Uterus (tissue), 3 donors: ENCODE measurements at regions not wholly inside any gene's neighbourhood (a gene's known extent, or its start where the extent isn't known, plus 50 kb on each side); places are given as distances from the start of the nearest gene placed in this dataset.

Source experiments
- DNase-seq, 2 donors: peaks; one replicate each; pipeline ENCODE4 v3.0.0-alpha.2; 2019 to 2020
- H3K27ac ChIP-seq, 2 donors: fragments of 200-600 bp; sonication (generic); 1 replicate in 1 of 2; 2 replicates in 1 of 2; pipeline ENCODE4 v1.5.1; 2016 to 2018
- H3K27me3 ChIP-seq, 2 donors: fragments of 200-600 bp; sonication (generic); one replicate each; pipeline ENCODE4 v1.5.1; 2018 to 2019; ENCODE audit warnings: control low read depth in 1 of 2
- H3K36me3 ChIP-seq, 2 donors: fragments of 200-600 bp; sonication (generic); one replicate each; pipeline ENCODE4 v1.5.1; 2019; ENCODE audit warnings: control low read depth in 1 of 2
- H3K4me1 ChIP-seq, 2 donors: fragments of 200-600 bp; sonication (generic); one replicate each; pipeline ENCODE4 v1.5.1; 2018 to 2019; ENCODE audit warnings: control low read depth in 1 of 2
- H3K4me3 ChIP-seq, 2 donors: fragments of 200-600 bp; sonication (generic); 1 replicate in 1 of 2; 2 replicates in 1 of 2; pipeline ENCODE4 v1.5.1; 2018 to 2019; ENCODE audit warnings: mild to moderate bottlenecking in 1 of 2
- H3K9me3 ChIP-seq, 2 donors: fragments of 200-600 bp; sonication (generic); one replicate each; pipeline ENCODE4 v1.5.1; 2019; ENCODE audit warnings: control low read depth in 1 of 2
- POLR2A ChIP-seq, 2 donors: fragments of 450-650 bp; IDR thresholded peaks; one replicate each; pipeline ENCODE4 v1.6.1; 2016; ENCODE audit warnings: antibody characterized with exemption in 2 of 2, mild to moderate bottlenecking in 1 of 2, moderate library complexity in 1 of 2
- intact Hi-C: fragments of 100-400 bp; cut with DNase I; formaldehyde crosslinking; loops from one replicate; pipeline ENCODE4 v1.15.1; 2023; ENCODE audit warnings: low total_unique reads
- TF ChIP-seq, protein P1 (sequence below), 4 experiments: fragments of 200-600 bp in 2 of 4; fragments of 450-650 bp in 2 of 4; sonication (generic) in 2 of 4; IDR thresholded peaks; one replicate each; pipeline ENCODE4 v1.5.1; 2016 to 2019; ENCODE audit warnings: antibody characterized with exemption in 4 of 4, mild to moderate bottlenecking in 2 of 4, moderate library complexity in 1 of 4
- donor health status: DM: yes; HTN: yes; CAD: no.

- Histone ChIP-seq H3K9me3 (no peaks in the 10 kb centered on the region), H3K36me3 (no peaks in the 10 kb centered on the region), H3K27me3 (no peaks in the 10 kb centered on the region), H3K4me3 (no peak overlapping the region), H3K4me1 (no peaks in the 10 kb centered on the region), H3K27ac (no peak overlapping the region)
- DNase-seq: no peak
- TF ChIP-seq POLR2A (IDR thresholded peaks at IDR 0.05): no peak
- TF ChIP-seq, protein P1, sequence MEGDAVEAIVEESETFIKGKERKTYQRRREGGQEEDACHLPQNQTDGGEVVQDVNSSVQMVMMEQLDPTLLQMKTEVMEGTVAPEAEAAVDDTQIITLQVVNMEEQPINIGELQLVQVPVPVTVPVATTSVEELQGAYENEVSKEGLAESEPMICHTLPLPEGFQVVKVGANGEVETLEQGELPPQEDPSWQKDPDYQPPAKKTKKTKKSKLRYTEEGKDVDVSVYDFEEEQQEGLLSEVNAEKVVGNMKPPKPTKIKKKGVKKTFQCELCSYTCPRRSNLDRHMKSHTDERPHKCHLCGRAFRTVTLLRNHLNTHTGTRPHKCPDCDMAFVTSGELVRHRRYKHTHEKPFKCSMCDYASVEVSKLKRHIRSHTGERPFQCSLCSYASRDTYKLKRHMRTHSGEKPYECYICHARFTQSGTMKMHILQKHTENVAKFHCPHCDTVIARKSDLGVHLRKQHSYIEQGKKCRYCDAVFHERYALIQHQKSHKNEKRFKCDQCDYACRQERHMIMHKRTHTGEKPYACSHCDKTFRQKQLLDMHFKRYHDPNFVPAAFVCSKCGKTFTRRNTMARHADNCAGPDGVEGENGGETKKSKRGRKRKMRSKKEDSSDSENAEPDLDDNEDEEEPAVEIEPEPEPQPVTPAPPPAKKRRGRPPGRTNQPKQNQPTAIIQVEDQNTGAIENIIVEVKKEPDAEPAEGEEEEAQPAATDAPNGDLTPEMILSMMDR (IDR thresholded peaks at IDR 0.05): no peak
- intact Hi-C loops: no loop called here
These were observed 1474.0 kb upstream of the TMEFF2 start for GRCh38 chr2:193668557-193669323.

DNA sequence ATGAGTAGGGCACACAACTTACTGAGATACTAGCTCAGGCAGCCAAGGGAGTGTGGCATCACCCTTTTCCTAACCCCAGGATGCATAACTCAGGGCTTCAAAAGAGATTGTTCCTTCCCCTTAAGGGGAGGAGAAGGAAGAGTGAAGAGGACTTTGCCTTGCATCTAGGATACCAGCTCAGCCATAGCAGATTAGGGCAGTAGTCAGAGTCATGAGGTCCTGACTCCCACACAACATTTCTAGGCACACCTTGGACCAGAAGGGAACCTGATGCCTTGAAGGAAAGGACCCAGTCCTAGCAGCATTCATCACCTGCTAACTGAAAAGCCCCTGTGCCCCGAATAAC lies 1433.2 kb upstream of the TMEFF2 start:
- H3K4me3 ChIP-seq: no peak overlapping the region
- no peak overlapping the region for H3K27ac ChIP-seq
- H3K36me3 ChIP-seq: no peaks in the 10 kb centered on the region
- H3K4me1 ChIP-seq: no peaks in the 10 kb centered on the region
- H3K27me3 ChIP-seq: no peaks in the 10 kb centered on the region
- no peak for DNase-seq
- intact Hi-C loops: no loop called here
- no peaks in the 10 kb centered on the region for H3K9me3 ChIP-seq
- no peak for TF ChIP-seq POLR2A (IDR thresholded peaks at IDR 0.05)
- TF ChIP-seq, protein P1 (IDR thresholded peaks at IDR 0.05): no peak

GRCh38 chr2:193627187-193627926 lies 1432.6 kb upstream of the TMEFF2 start:
- Histone ChIP-seq H3K27me3 (no peaks in the 10 kb centered on the region), H3K36me3 (no peaks in the 10 kb centered on the region), H3K9me3 (no peaks in the 10 kb centered on the region), H3K4me3 (no peak overlapping the region), H3K27ac (no peak overlapping the region), H3K4me1 (no peaks in the 10 kb centered on the region)
- TF ChIP-seq, protein P1 (IDR thresholded peaks at IDR 0.05): no peak
- no peak for TF ChIP-seq POLR2A (IDR thresholded peaks at IDR 0.05)
- DNase-seq: no peak
- intact Hi-C loops: no loop called here

DNA sequence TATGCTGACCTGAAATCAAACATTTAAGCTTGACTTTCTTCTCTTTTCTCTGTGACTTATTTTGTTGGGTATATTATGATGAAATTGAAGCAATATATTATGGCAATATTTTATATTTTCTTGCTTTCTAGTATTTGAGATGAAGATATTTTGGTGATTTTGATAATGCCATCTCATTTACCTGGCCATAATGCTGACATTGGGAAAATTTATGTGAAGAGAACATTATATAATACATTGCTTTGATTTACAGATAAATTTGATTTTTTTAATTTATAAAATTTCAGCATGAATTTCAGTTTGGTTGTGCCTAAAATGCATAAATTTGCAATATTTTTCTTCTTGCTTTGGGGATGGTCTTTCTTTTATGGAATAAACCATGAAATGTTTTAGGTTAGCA lies 1413.7 kb upstream of the TMEFF2 start:
- intact Hi-C loops: no loop called here
- Histone ChIP-seq H3K9me3 (no peaks in the 10 kb centered on the region), H3K27me3 (no peaks in the 10 kb centered on the region), H3K36me3 (no peaks in the 10 kb centered on the region), H3K4me1 (no peaks in the 10 kb centered on the region), H3K27ac (no peak overlapping the region), H3K4me3 (no peak overlapping the region)
- TF ChIP-seq, protein P1 (IDR thresholded peaks at IDR 0.05): no peak
- TF ChIP-seq POLR2A (IDR thresholded peaks at IDR 0.05): no peak
- no peak for DNase-seq

DNA sequence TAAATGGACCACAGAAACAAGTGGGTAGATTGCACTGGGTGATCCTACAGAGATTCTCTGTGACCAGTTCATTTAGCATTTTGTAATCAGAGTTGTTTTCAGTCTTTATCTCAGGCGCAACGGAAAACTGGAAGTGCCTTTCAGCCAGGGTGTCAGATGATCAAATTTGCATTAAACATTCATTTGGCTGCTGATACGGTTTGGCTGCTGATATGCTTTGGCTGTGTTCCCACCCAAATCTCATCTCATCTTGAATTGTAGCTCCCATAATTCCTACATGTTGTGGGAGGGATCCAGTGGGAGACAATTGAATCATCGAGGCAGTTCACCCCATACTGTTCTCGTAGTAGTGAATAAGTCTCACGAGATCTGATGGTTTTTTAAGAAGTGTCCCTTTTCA lies 1396.1 kb upstream of the TMEFF2 start:
- intact Hi-C loops: no loop called here
- TF ChIP-seq, protein P1 (IDR thresholded peaks at IDR 0.05): no peak
- TF ChIP-seq POLR2A (IDR thresholded peaks at IDR 0.05): no peak
- Histone ChIP-seq H3K9me3 (no peaks in the 10 kb centered on the region), H3K36me3 (no peaks in the 10 kb centered on the region), H3K4me1 (no peaks in the 10 kb centered on the region), H3K27ac (no peak overlapping the region), H3K27me3 (no peaks in the 10 kb centered on the region), H3K4me3 (no peak overlapping the region)
- DNase-seq: no peak
